ENCODE measurements at regions not wholly inside any gene's neighbourhood (a gene's known extent, or its start where the extent isn't known, plus 50 kb on each side); places are given as distances from the start of the nearest gene placed in this dataset.

DNA sequence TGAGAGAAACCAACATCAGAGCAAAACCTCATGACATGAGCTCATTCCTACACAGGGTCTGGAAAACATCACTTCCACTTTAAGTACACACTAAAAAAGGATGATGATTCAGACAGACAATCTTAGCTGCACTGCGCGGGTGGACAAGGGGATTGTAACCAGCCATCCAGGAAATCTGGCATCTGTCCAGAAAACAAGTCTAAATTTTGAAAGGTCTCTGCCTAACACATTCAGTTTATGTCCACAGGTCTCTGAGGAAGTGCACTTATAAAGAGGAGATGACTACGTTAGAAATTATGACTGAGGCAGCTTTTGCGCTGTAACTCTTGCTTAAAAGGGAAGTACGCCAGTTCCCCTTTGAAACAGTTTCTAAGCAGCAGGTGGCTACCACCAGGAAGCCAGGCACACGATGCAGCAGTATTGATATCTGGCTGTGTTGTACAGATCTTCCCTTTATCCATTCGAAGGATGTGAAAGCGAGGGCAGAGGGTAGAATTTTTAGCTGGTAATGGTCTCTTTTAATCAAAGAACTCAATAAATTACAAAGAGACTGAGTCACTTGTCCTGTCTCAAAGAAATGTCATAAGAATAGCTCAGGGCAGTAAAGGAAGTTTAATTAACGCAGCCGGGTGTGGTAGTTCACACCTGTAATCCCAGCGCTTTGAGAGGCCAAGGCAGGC is 128.0 kb downstream of the SETD4 start:
- DNase-seq = peak; percentile 1

DNA sequence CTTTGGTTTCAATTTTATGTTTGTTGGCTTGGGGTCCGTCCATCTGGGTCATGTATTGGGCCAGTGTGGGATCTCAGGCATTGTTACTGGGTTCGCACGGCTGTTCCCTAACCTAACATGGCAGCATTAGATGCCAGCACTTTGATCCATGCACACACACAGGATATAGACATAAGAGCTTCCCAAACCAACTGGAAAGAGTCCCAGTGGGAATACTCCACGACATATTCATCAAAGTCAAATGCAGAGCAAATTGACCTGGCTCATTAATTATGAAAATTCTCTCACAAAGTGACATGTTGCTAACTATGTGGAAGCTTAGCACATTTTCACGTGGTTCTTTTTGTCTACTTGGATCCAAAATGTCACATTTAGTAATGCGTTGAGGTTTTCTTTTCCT is 130.4 kb downstream of the SETD4 start:
- no peak for DNase-seq

- DNase-seq = no peak
Observed at GRCh38 chr21:35927262-35927661, 133.1 kb downstream of the SETD4 start.

DNA sequence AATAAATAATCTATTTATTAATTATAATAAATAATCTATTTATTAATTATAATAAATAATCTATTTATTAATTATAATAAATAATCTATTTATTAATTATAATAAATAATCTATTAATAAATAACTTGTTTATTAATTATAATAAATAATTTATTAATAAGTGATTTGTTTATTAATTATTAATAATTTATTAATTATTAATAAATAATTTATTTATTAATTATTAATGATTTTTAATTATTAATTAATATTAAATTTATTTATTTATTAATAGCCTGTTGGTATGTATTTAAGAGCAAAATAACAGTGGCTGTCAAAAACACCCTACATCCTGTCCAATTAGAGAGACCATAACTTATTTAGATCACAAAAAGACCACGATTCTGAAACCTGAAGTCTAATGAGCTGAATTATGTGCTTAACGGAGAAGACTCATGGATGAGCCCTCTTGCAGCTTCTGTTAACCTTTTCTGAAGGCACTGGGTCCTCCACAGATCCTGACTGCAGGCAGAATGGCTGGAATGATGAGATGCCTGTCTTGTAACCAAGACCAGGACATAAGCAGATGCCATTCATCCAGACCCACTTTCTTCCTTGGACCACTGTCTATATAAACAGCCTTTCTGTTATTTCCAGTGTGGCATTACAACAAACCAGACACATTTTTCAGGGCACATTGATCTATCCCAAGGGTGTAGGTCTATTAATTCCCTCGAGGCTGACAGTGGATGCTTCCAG is 134.2 kb downstream of the SETD4 start:
- no peak for DNase-seq

DNA sequence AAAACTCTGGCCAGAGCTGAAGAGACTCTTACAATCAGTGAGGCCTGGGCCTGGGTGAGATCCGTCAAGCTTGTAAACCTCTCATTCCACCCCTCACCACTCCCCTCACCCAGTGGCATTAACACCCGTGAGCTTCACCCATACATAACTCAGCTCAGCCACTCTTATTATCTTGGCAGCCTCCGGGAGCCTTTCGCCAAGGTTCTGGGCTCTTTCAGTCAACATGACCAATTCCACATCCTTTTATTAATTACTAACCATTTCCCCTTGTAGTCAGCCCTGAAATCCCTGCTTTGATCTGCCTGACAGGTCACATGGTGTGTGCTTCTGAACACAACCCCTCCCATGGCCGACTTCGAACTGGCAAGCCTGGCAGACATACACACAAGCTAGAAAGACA is 134.8 kb downstream of the SETD4 start:
- DNase-seq = no peak

GRCh38 chr21:35924714-35925301 is 135.5 kb downstream of the SETD4 start:
- no peak for DNase-seq

DNA sequence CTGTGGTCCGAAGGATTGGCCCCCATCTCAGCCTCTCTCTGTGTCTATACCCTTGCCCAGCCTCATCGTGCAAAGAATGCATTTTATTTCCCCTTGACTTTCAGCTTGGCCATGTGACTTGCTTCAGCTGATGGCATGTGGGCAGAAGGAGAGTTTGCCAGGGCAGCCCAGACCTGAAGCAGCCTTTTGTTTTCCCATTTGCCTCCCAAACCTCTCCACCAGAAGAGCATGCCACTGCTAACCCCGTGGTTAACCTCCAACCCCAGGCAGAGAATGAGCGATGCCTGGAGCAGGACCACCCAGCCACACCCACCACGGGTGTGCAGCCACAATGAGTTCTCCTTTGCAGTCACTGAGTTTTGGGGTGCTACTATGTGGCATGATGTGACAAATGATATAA is 136.4 kb downstream of the SETD4 start:
- no peak for DNase-seq

DNA sequence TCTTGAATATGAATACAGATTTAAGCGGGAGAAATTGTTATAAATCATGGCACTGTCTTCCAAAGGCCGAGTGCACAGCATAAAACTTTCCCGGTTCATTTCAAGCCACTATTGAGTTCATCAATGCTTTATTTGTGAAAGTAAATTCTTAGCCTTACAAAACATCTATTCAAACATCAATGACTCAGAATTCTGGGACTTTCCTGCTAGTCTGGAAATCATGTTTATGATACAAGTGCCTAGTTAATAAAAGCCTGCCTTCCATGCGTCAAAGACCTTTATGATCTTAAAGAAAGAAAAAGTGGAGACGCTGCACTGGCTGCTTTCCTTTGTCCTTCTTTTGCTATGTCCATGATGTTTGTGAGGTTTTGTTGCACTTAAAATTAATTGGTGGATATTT is 137.7 kb downstream of the SETD4 start:
- DNase-seq = no peak

DNA sequence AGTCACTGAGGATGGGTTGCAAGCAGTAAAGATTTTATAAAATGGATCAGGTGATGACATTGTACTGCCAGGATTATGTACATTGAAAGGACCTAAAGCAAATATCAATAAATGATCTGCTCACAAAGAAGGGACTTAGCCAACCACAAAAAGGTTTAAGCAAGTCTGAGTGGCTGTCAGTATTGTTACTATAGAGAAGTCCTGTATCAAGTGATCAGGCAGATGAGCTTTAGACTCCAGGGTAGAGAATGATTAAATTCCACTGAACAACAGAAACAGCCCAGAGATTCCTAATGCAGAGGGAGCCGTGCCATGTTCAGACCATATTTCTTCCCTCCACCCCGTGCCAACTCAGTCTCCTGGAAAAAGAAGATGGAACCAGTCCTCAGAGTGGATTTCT is 138.9 kb downstream of the SETD4 start:
- DNase-seq = no peak

GRCh38 chr21:35920436-35920835 is 139.9 kb downstream of the SETD4 start:
- no peak for DNase-seq

DNA sequence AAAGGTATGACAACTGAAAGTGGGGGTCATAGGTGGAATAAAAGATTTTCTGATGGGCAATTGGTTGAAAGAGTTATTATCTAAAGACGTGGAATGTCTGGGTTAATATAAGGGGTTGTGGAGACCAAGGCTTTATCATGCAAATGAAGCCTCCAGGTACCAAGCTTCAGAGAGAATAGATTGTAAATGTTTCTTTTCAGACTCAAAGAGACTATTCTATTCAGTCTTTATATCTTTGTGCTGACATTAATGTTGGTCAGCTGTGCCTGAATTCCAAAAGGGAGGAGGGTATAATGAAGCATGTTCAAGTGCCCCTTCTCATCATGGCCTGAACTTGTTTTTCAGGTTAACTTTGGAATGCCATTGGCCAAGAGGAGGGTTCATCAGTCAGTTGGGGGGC is 145.3 kb downstream of the SETD4 start:
- no peak for DNase-seq

GRCh38 chr21:35911412-35912191 is 148.7 kb downstream of the SETD4 start:
- DNase-seq = no peak

DNA sequence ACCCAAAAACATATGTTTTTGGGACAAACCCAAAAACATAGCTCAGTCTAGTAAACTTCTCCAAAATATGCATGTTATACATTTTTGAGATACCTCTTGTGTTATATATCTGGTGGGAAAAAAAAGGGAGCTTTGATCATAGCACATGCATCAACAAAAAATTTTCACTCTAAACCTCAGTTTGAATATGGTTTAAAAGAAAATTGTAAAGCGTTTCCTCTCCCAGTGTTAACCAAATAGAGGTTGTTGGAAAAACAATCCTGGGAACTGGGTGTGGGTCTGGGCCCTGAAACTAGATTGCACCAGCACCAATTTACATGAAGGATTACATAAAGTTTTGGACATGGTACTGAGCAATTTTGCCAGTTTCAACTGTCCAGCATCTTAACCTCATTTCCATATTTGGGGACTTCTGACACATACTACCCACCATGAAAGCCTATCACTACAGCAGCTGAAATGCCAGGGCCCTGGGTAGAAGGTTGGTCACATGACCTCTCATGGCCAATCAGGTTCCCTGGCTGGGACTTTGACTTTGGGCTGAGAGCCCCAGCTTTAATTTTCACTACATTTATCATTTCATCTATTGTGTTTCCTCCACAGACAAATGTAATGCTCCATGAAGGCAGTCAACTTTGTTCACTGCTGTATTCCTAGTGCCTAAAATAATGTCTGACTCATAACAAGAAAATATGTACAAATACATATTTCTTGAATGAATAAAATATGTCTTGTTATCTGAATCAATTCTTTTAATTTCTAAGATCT is 150.7 kb downstream of the SETD4 start:
- no peak for DNase-seq

GRCh38 chr21:35908311-35909078 is 151.8 kb downstream of the SETD4 start:
- no peak for DNase-seq

- DNase-seq = no peak
Observed at GRCh38 chr21:35906586-35906985, 153.7 kb downstream of the SETD4 start.

GRCh38 chr21:35905963-35906345 is 154.4 kb downstream of the SETD4 start:
- no peak for DNase-seq

GRCh38 chr21:35905096-35905962 is 155.0 kb downstream of the SETD4 start:
- DNase-seq = no peak

DNA sequence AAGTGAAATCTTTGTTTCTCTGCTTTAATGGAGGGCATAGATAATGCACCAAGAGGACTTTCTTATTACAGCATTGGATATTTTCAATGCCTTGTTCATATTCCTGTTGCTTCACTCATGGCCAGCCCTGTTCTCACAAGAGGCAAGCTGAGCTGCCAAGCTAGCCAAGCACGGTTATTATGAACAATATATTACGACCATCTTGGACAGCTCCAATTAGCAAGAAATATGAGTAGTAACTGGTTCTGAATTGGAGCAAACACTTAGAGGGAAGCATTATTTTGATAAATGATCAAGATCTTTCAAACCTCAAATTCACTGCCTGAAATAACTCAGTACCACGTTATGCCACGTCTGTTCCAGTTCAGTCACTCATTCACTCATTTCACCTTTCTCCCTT is 159.8 kb downstream of the SETD4 start:
- DNase-seq = no peak

- no peak for DNase-seq
Observed at GRCh38 chr21:35896060-35896459, 164.3 kb downstream of the SETD4 start.

DNA sequence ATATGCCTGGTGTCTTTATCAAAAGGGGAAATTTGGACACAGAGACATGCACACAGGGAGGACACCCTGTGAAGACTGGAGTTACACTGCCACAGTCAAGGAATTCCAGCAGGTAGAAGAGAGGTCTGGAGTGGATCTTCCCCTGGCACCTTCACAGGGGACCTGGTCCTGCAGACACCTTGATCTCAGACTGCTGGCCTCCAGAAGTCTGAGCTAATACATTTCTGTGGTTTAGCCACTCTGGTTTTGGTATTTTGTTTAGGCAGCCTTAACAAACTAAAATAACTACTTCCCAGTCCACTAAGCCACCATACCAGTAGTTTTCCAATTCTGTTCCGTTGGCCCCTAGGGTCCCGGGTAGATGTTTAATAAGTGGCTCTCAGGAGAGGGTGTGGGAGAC is 164.7 kb downstream of the SETD4 start:
- no peak for DNase-seq

GRCh38 chr21:35893156-35893555 is 167.2 kb downstream of the SETD4 start:
- DNase-seq = no peak

Measured in stimulated activated CD4-positive, alpha-beta T cell treated with anti-CD3 and anti-CD28 coated beads, Interleukin-12 subunit alpha, Interleukin-12 subunit beta, amount 100 ng/mL, for 4 hours (primary cell).